Epithelial cell of prostate (primary cell): ENCODE measurements at regions not wholly inside any gene's neighbourhood (a gene's known extent, or its start where the extent isn't known, plus 50 kb on each side); places are given as distances from the start of the nearest gene placed in this dataset.
"Not testable (repeated sequence)": the region's sequence is repeated elsewhere in the genome, so short reads cannot be mapped to it uniquely, and the experiment has no call there.

Source experiments
- DNase-seq: peaks from one replicate; pipeline ENCODE4 v3.0.0-alpha.2; 2011; ENCODE audit warnings: low read depth, low spot score
- H3K27ac ChIP-seq: fragments of 450-650 bp; 2 replicates; pipeline ENCODE4 v1.5.1; 2017; ENCODE audit warnings: mild to moderate bottlenecking

DNA sequence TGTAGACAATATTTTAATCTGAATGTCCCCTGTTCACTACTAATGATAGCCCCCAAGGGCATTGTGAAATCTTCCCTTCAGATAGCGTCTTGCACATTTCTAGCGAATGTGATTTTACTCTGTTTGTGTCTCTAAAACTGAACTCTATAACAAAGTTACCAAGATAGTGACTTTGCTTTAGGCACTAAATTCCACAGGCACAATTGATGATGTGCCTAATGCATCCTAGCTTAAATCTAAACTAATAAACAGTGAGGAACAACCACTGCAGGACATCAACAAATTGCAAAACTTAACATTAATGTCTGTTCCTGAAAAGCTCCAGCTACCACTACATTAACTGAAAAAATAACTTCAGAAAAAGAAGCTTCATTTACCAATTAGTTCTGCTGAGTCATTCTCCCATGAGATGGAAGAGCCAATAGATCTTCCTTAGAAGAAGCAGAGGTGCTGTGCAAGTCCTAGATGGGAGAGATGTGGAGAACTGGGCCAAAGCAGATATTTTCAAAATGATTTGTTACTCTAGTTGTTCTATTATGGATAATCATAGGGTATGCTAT lies 1065.0 kb downstream of the EPHA7 start:
- H3K27ac ChIP-seq = no peak overlapping the region
- DNase-seq = no peak

DNA sequence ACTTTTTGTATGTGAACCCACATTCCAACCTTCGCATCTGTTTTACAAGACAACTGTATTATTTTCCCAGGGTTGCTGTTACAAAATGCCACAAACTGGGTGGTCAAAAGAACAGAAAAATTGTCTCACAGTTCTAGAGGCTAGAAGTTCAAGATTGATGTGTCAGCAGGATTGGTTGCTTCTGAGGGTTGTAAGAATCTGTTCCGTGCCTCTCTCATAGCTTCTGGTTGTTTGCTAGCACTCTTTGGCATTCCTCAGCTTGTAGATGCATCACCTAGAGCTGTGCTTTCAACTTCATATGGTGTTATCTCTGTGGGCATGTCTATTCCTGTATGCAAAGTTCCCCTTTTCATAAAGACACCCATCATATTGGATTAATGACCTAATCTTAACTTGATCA lies 1067.2 kb downstream of the EPHA7 start:
- no peak overlapping the region for H3K27ac ChIP-seq
- no peak for DNase-seq

DNA sequence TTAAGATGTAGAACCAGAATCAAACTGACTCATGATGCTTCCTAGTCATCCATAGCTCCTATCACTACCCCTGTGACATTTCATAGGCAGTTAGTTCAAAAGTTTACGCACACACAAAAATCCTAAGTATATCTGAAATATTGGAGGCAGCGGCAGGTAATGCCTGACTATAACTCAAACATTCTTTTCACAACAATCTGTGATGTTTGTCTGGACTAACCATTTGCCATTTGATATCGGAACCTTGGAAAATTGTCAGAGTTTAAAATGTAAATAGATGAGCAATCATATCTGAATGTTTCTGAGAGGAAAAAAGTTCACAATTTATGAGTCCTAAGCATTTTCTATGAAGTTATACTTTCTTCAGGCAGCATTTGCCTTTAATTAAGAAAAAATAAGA lies 1078.2 kb downstream of the EPHA7 start:
- no peak overlapping the region for H3K27ac ChIP-seq
- no peak for DNase-seq

DNA sequence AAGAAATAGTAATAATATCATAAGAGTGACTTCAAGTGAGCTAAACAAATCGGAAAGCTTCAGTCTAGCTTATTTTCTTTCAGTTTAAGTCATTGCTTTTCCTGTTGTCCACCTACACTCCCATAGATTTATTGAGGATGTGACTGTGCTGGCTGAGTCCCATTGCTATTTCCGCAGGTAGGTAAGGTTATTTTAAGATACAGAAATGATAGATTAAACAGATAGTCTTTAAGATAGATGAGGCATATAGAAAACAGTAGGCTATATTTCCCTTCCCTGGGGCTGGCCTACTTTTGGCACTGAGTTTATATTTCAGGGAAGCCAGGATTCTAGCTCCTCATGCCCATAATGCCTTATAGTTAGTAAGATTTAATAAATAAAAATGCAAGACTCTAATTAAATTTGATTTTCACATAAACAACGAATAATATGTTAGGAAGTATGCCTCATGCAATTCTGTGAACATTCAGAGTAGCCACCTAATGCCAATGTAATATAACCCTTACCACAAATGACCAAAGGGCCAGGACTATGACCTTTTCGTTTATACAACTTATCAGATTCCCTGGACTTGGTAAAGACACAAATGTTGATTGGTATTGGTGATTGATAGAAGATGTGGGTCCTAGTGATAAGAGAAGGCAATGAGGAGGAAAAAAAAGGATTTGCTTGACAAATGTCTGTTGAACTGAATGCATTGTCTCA lies 1079.3 kb downstream of the EPHA7 start:
- no peak overlapping the region for H3K27ac ChIP-seq
- DNase-seq = no peak

DNA sequence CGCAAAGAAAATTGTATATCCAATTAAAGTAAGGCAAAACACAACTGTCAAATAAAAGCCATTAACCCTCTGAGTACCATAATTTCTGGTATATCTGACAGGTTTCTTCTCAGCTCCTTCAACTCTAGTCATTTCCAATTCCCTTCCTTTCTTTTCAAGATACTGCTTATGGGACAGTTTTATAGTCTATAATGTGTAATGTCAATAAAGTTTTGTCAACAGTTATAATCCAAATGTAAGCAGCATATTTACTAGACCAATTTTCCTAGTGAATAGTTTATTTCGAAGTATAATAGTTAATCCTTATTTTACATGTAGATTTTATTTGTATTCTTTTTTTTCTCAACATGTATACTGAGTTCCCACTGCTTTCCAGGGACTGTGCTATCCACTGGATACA lies 1081.8 kb downstream of the EPHA7 start:
- DNase-seq = no peak
- no peak overlapping the region for H3K27ac ChIP-seq

DNA sequence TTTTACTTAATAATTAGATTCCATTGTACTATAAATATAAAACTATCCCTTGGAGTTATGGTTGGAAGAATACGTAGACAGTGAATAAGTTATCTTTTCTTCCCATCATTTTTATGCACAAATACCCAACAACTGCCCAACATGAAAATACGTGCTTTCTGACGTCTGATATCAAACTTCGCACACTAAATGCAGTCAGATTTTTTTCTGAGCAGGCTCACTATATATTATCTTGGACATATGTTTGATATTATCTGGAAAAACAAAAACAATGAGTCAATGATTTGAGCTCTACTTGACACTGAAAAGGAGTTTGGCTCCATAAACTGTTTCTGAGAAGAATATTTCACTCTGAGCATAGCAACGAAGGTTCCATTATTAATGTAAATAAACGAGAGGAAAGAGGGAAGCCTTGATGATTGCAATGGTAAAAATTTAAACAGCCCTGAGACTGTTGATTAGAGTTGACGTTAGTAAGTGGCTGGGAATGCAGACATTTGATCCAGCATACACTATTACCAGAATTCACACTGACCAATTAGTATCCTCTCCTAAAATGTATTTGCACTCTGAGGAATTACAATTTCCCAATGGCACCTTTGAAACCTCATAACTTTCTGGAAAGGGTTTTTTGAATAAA lies 1090.0 kb downstream of the EPHA7 start:
- no peak for DNase-seq
- H3K27ac ChIP-seq = no peak overlapping the region

DNA sequence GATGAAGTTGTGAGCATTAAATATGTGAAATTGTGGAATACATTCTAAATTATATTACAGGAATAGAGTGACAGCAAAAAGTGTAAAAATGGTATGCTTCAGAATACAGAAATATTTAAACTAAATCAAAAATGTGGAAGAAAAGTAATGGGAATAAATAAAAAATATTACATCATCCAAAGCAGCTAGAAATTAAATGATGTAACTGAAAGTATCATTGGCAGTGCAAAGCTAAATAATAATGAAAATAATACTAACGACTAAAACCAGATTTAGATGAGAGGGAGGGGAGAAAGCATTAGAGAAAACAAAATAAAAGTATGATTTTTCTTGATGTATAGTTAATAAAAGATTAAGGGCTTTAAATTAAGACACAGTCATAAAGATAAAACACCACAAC lies 1104.0 kb downstream of the EPHA7 start:
- H3K27ac ChIP-seq = no peak overlapping the region
- DNase-seq = no peak

DNA sequence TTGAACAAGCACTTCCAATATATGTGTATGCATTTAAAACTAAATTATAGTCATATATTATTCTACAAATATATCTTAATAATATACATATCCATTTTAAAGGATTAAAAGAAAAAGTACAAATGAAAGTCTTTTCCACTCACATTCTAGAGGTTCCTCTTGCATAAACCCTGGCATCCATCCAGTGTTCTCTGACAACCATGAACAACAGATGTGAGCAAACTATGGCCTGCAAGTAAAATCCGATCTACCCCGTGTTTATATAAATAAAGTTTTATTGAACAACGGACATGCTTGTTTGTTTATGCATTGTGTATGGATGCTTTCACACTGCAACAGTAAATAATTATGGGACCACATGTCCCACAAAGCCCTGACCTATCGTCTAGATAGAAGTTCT lies 1122.3 kb downstream of the EPHA7 start:
- DNase-seq = no peak
- no peak overlapping the region for H3K27ac ChIP-seq

DNA sequence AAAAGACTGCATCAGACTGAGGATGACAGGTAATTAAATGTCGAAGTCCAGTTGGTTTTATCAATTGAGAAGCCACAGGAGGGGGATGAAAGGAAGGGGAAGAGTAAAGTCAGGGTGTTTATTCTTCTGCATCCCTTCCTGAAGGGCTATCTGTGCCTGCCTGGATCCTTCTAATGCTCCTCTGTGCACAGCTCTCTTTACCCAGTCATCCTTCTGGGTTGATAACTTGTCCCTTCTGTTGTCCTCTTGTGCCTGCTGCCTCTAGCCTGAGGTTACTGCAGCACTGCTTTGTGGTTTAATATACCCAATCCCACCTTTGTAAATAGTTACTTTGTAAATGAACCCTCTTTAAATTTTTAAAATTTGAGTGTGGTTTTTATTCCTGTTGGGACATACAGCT lies 1127.3 kb downstream of the EPHA7 start:
- DNase-seq = no peak
- H3K27ac ChIP-seq = no peak overlapping the region

DNA sequence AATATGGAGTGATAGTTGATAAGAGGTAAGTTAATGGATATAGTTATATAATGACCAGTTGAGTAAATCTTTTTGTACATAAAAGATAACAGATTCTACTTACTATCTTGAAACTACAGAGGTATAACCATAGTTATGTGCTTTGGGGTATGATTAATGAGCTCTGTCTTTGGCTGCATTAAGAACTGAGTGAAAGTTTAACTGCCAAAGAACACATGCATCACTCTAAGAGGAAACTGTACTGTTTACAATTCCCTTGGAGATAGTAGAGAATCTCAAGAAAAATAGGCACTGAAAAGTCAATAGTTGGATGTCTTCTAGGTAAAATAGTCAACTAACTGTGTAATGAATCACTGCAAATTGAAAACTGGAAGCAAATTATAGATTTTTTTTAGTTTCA lies 1129.5 kb downstream of the EPHA7 start:
- no peak for DNase-seq
- H3K27ac ChIP-seq = no peak overlapping the region

DNA sequence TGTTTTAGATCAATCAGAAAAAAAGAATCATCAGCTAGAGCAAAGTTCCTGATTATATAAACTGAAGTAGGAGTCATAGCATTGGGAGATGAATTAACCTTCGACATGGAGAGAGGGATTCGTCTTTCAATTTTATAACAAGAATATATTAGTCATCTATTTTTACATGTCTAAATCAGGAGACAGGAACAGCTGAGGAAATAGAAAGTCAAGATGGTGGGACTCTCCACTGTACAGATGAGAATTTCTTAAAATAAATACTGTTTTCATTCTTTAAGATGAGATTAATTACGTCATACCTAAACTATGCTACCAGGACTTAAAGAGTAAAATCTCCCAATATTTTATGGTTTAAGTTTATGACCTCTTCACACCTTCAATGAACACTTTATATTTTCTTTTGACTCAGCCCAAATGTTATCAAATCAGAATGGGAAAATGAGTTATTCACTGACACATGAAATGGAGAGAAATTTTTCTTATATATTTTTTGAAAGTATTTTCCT lies 1137.7 kb downstream of the EPHA7 start:
- H3K27ac ChIP-seq = no peak overlapping the region
- no peak for DNase-seq

DNA sequence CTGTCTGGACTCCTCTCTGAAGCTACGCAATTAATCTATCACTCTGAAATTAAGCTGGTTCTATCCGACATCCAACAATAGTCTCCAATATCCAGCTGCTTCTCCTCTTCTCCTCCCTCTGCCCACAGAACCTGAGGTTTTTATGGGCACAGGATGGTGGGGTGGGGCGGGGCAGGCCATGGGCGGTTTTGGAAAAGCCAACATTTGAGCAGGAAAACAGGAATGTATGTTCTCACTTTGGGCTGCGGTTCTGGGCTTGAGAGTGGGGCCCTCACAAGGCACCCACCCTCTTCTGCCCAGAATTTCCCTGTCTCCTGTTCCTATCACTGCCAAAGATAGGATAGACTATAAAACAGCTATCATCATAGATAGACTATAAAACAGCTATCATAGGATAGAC lies 1144.2 kb downstream of the EPHA7 start:
- no peak for DNase-seq
- H3K27ac ChIP-seq = no peak overlapping the region

DNA sequence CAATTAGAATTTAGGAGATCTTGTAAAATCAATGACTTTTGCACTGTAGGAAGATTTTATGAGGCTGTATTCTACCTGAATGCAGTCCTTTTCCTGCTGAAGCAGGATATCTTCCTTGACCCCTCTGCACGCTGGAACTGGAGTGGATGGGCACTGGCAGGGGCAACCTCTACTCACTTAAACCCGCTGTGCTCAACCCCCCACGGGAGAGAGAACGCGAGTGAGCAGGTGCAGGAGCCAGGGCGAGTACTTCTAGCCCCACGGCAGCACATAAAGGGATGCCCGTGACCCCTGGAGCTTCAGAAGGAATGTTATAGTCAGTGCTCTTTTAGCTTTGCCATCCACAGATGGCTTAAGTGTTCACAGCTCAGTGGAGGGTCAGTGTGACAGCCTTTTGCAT lies 1144.8 kb downstream of the EPHA7 start:
- H3K27ac ChIP-seq = no peak overlapping the region
- no peak for DNase-seq

DNA sequence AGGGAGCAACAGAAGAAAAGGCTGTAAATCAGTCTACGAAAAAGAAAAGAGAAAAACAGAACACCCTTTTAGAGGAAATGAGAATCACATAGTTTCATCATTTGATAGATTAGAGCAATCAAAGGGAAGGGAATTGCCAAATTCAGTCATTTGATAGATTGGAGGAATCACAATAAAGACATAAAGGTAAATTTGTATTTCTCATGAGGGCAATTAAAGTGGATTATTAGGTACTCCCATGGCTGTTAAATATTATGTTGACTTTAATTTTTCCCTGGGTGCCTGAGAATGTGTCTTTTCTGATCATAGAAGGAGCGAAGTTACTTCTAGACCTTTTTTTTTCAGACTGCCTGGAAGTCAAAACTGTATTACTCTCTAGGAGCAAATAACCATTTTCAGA lies 1145.7 kb downstream of the EPHA7 start:
- DNase-seq = no peak
- H3K27ac ChIP-seq = no peak overlapping the region

DNA sequence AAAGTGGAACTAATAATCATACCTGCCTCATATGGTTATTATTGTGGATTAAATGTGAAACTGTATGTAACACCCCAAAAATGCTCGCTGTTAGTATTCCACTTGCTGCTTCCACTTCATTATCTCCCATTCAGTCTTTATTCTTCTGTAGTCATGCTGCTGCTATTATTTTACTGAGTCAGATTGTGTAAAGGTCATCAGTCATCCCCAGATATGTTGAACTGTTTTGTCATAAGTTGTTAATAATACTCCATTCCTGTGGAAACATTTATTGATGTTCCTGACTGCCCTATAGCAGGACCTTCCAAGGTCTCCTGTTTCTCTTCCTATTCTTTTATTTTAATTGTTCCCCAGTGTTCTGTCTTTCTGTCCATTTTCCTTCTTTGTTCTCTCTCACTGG lies 1148.3 kb downstream of the EPHA7 start:
- H3K27ac ChIP-seq = no peak overlapping the region
- DNase-seq = no peak

DNA sequence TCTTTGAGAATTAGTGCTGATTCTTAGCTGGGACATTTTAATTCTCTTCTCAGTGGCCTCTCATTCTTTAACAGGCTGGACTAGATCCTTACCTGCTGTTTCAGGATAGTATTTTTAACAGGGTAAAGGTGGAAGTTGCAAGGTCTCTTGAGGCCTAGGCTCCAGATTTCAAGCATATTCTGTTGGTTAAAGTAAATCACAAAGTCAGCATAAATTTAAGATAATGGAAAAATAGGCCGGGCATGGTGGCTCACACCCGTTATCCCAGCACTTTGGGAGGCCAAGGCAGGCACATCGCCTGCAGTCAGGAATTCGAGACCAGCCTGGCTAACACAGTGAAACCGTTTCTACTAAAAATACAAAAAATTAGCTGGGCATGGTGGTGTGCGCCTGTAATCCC lies 1149.0 kb downstream of the EPHA7 start:
- H3K27ac ChIP-seq = no peak overlapping the region
- DNase-seq = no peak

DNA sequence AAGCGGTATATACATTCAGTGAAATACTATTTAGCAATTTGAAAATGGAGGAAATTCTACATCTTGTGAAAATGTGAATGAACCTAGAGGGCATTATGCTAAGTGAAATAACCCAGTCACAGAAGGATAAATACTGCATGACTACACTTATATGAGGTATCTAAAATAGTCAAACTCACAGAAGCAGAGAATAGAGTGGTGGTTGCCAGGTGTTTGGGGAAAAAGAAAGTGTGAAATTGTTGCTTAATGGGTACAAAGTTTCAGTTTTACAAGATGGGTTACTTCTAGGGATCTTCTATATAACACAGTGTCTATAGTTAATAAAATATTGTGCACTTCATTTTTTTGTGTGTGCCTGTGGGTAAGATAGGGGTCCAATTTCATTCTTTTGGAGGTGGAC lies 1152.0 kb downstream of the EPHA7 start:
- DNase-seq = no peak

DNA sequence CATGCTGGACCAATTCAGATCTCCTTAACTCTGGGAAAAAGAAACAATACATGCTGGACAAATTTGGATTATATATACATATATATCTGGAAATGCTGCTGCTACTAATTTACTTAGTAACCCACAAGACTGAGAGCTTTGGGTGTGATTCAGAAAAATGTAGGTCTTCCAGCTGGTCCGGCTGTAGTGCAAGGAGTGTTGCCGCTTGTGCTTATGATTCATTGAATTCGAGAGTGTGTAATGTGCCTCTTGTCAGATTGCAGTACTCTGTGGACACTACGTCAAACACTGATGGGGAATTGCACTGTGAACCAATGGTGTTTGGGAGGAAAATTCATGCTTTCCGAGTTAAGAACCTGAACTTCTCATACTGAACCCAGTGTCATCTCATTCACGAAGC lies 1155.5 kb downstream of the EPHA7 start:
- no peak overlapping the region for H3K27ac ChIP-seq
- DNase-seq = no peak

More for the DNA sequence above, 1152.0 kb downstream of the EPHA7 start:
- H3K27ac ChIP-seq = no peak overlapping the region

DNA sequence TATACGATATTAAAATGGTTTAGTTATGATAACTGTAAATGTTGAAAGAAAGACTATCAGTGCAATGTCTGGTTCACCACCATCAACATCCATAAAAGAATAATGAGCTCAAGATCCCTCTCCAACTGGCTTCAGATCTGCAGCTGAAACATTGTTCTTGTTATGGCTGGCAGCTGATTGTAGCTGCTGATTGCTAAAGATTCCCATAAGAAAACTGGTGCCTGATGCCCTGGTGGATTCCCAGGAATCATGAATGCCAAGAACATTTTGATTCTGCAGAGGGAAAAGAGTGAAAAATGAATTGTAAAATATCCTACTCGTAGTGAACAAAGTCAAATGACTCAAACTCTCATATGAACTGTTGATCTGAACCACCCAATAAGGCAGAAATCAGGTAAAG lies 1160.2 kb downstream of the EPHA7 start:
- no peak for DNase-seq
- no peak overlapping the region for H3K27ac ChIP-seq

DNA sequence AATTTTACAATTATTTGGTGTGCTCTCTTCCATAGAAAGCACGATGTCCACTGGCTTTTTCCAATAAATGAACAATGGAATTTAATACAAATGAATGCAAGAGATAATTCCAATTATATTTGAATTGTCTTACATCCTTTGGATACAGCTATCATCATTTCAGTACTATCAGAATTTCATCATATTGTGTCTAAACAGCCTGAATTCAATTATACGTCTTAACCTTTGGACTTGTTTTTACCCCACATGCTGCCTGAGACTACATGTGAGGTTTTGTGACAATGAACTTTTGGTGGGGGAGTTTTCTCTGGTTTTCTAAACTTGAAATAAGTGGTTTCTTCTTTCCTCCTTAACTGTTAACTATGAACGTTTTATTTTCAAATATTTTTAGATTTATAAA lies 1176.0 kb downstream of the EPHA7 start:
- no peak for DNase-seq
- H3K27ac ChIP-seq = no peak overlapping the region

DNA sequence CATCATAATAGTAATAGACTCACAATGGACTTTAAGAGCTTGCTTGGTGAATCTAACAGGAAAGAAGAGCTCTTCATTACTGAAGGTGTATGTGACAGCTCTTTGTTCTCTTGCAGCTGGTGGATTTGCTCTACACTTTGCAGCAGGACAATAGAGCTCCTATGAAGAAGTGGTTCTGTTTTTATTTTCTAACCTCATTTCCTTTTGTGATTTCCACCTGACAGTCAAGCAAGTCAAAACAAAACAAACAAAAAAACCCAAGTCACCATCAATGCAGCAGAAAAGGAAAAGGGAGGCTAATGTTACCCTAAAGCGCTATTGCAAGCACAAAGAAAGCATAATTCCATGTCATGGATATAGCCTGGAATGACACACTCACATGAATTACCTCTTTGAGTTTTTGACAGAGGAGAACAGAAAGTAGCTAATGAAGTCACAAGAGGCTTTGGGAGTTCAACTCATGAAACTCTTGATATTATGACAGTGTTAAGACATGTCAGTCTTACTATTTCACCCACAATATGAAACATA lies 1188.1 kb downstream of the EPHA7 start:
- H3K27ac ChIP-seq = no peak overlapping the region
- DNase-seq = no peak

DNA sequence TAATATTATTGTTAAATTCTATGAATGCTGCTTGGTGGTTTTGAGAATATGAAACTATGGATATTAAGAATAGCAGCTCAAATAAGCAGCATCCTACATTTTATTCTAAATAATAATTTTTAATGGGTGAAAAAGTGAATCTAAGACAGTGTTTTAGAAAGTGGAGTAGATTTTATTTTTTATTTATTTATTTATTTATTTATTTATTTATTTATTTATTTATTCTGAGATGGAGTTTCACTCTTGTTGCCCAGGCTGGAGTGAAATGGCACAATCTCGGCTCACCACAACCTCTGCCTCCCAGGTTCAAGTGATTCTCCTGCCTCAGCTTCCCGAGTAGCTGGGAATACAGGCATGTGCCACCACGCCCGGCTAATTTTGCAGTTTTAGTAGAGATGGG lies 1199.4 kb downstream of the EPHA7 start:
- H3K27ac ChIP-seq, DNase-seq: not testable (repeated sequence)
